HEK293 (cell line): ENCODE measurements at regions not wholly inside any gene's neighbourhood (a gene's known extent, or its start where the extent isn't known, plus 50 kb on each side); places are given as distances from the start of the nearest gene placed in this dataset.
"Not testable (repeated sequence)": the region's sequence is repeated elsewhere in the genome, so short reads cannot be mapped to it uniquely, and the experiment has no call there.

Experiments
- CTCF ChIA-PET: fragments of 350-600 bp; formaldehyde crosslinking; extraction: SDS; loops from one replicate; lab custom pipeline; 2021; ENCODE audit warnings: antibody characterized with exemption; lab: Yijun Ruan, JAX
- POLR2A ChIA-PET: fragments of 300-600 bp; formaldehyde crosslinking; extraction: SDS; loops from one replicate; lab custom pipeline; 2020; ENCODE audit warnings: antibody characterized with exemption, inconsistent platforms; lab: Yijun Ruan, JAX
- H3K27ac ChIP-seq: fragments of 200-500 bp; sonication (Bioruptor generic); 2 replicates; pipeline ENCODE4 v1.5.1; 2014; ENCODE audit warnings: low read depth, low read length, control low read depth, inconsistent platforms; ENCODE audit errors: extremely low read depth
- H3K36me3 ChIP-seq, 2 experiments: fragments of 200-500 bp in 1 of 2; sonication (Bioruptor generic) in 1 of 2; 1 replicate in 1 of 2; 2 replicates in 1 of 2; pipeline ENCODE4 v1.5.1; 2014 to 2017; ENCODE audit warnings: inconsistent platforms in 2 of 2, low read length in 2 of 2; ENCODE audit not compliant: control insufficient read depth in 2 of 2, insufficient read depth in 1 of 2
- H3K4me1 ChIP-seq: fragments of 200-500 bp; sonication (Bioruptor generic); 2 replicates; pipeline ENCODE4 v1.5.1; 2014; ENCODE audit warnings: mild to moderate bottlenecking, low read length, inconsistent platforms; ENCODE audit not compliant: control insufficient read depth, insufficient read depth
- H3K4me3 ChIP-seq: 2 replicates; pipeline ENCODE4 v1.5.1; 2011; ENCODE audit warnings: low read depth, mild to moderate bottlenecking, control low read depth, low read length, moderate library complexity
- H3K9me3 ChIP-seq: fragments of 200-500 bp; sonication (Bioruptor generic); 2 replicates; pipeline ENCODE4 v1.5.1; 2014; ENCODE audit warnings: low read depth, low read length, inconsistent platforms; ENCODE audit not compliant: control insufficient read depth, insufficient read depth
- TF ChIP-seq, protein P1 (sequence below): fragments of 450-650 bp; formaldehyde crosslinking; conservative IDR thresholded peaks from 2 replicates; pipeline ENCODE4 v1.5.1; 2016; ENCODE audit warnings: low read depth, missing biosample characterization, missing genetic modification characterization

DNA sequence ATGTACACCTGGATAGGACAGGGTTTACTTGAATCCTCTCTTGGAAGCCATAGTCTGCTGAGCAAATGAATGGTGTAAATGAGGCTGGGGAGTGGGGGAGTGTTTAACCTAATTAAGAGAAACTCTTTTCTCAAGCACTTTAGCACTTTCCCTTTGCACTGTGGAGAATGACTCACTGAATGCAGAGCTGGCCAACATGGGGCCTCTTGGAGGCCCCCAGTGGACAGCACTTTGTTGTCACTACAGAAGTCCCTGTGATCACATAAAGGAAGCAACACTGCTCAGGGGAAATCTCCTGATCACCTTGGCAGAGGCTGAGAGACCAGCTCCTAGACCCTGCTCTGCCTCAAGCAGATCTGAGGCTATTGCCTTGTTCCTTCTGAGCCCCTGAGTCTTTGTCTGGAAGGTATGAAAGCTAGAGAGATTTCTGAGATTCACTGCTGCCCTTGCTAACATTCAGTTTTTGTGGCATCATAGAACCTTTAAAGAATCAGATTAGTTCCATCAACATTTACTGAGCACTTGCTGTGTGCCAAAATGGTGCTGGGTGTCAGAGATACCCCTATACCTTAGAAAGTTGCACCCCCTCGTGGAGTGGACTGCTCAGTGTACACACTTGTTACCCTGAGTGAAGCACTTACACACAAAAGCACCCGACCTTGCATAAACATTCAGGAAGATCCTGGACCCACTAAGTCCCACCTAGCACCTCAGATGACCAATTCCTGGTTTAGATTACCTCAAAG is 230.1 kb upstream of the CCL2 start (continued):
- TF ChIP-seq, protein P1, sequence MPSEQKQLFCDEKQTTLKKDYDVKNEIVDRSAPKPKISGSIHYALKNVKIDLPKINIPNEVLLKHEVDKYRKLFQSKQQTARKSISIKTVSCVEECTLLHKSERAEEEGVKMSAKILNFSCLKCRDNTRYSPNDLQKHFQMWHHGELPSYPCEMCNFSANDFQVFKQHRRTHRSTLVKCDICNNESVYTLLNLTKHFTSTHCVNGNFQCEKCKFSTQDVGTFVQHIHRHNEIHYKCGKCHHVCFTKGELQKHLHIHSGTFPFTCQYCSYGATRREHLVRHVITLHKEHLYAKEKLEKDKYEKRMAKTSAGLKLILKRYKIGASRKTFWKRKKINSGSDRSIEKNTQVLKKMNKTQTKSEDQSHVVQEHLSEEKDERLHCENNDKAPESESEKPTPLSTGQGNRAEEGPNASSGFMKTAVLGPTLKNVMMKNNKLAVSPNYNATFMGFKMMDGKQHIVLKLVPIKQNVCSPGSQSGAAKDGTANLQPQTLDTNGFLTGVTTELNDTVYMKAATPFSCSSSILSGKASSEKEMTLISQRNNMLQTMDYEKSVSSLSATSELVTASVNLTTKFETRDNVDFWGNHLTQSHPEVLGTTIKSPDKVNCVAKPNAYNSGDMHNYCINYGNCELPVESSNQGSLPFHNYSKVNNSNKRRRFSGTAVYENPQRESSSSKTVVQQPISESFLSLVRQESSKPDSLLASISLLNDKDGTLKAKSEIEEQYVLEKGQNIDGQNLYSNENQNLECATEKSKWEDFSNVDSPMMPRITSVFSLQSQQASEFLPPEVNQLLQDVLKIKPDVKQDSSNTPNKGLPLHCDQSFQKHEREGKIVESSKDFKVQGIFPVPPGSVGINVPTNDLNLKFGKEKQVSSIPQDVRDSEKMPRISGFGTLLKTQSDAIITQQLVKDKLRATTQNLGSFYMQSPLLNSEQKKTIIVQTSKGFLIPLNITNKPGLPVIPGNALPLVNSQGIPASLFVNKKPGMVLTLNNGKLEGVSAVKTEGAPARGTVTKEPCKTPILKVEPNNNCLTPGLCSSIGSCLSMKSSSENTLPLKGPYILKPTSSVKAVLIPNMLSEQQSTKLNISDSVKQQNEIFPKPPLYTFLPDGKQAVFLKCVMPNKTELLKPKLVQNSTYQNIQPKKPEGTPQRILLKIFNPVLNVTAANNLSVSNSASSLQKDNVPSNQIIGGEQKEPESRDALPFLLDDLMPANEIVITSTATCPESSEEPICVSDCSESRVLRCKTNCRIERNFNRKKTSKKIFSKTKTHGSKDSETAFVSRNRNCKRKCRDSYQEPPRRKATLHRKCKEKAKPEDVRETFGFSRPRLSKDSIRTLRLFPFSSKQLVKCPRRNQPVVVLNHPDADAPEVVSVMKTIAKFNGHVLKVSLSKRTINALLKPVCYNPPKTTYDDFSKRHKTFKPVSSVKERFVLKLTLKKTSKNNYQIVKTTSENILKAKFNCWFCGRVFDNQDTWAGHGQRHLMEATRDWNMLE (tag by site-specific recombination), result no peak

DNA sequence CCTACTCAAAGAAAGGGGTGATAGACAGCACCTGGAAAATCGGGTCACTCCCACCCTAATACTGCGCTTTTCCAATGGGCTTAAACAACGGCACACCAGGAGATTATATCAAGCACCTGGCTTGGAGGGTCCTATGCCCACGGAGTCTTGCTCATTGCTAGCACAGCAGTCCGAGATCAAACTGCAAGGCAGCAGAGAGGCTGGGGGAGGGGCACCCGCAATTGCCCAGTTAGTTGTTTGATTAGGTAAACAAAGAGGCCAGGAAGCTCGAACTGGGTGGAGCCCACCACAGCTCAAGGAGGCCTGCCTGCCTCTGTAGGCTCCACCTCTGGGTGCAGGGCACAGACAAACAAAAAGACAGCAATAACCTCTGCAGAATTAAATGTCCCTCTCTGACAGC is 224.5 kb upstream of the CCL2 start:
- H3K27ac ChIP-seq, POLR2A ChIA-PET, H3K4me3 ChIP-seq, H3K9me3 ChIP-seq, H3K36me3 ChIP-seq, H3K4me1 ChIP-seq: not testable (repeated sequence)
- CTCF ChIA-PET, result interaction anchor here (1.2 kb wide), 1 partner anchor 331 kb away, joined by 3 read pairs; no protein-coding TSS in a partner anchor

- CTCF ChIA-PET, POLR2A ChIA-PET, H3K9me3 ChIP-seq, H3K4me1 ChIP-seq, H3K4me3 ChIP-seq, H3K36me3 ChIP-seq, H3K27ac ChIP-seq: not testable (repeated sequence)
These were observed 222.8 kb upstream of the CCL2 start for GRCh38 chr17:34032305-34032704.

DNA sequence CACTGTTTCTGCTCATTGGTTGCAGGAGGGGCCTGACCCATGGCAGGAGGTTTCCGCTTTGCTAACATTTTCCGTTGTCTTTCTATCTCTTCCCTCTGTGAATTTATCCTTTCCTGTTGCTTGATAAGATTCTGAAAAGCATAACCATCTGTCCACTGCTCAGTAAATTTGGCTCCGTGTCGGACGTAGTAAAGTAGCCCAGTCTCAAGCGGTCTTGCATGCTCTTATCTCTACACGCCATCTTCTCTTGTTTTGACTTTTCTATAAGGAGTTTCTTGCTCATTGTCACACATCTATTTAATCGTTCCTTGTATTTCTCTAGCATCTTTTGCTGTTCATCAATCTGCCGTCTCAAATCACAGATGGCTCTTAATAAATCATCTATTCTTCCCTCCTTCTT is 216.3 kb upstream of the CCL2 start:
- H3K4me1 ChIP-seq, H3K4me3 ChIP-seq, H3K36me3 ChIP-seq, H3K27ac ChIP-seq, H3K9me3 ChIP-seq, POLR2A ChIA-PET: not testable (repeated sequence)
- CTCF ChIA-PET, result interaction anchor here (0.6 kb wide), 1 partner anchor 17 kb away, joined by 3 read pairs; no protein-coding TSS in a partner anchor

GRCh38 chr17:34039213-34039612 is 215.9 kb upstream of the CCL2 start:
- POLR2A ChIA-PET, H3K27ac ChIP-seq, H3K4me3 ChIP-seq, H3K9me3 ChIP-seq, H3K4me1 ChIP-seq, H3K36me3 ChIP-seq: not testable (repeated sequence)
- CTCF ChIA-PET, result interaction anchor here (0.6 kb wide), 1 partner anchor 16 kb away, joined by 3 read pairs; no protein-coding TSS in a partner anchor

GRCh38 chr17:34039759-34040555 is 215.1 kb upstream of the CCL2 start:
- CTCF ChIA-PET, H3K9me3 ChIP-seq, POLR2A ChIA-PET: not testable (repeated sequence)

More at GRCh38 chr17:34039759-34040555, 215.1 kb upstream of the CCL2 start:
- not testable (repeated sequence) for H3K4me3 ChIP-seq, H3K27ac ChIP-seq, H3K4me1 ChIP-seq, H3K36me3 ChIP-seq
